ENCODE measurements at regions not wholly inside any gene's neighbourhood (a gene's known extent, or its start where the extent isn't known, plus 50 kb on each side); places are given as distances from the start of the nearest gene placed in this dataset.
A peak's percentile ranks its signal among the peaks of the same experiment; 100 is the strongest.

DNA sequence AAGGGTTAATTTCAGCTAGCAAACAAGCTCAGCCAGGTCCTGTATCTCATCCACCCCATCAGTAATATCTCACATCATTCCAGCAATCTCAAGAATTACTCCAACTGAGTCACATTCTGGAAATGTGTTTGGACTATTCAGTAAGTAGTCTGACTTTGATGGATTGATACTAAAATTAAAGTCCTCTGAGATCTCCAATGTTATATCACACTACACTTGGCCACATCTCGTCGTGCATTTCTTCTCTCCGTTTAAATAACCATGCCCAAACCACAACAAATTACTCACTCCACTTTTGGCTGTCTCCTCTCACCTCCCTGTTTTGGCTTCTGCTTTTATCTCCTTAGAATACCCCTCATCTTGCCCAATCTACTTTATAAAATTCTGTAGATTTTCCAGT lies 292.2 kb downstream of the PYDC2 start:
- Histone ChIP-seq H3K27me3 (ENCODE audit: insufficient read depth, poor library complexity, severe bottlenecking) (no peaks in the 10 kb centered on the region), H3K9me3 (ENCODE audit: severe bottlenecking) (no peaks in the 10 kb centered on the region), H3K27ac (ENCODE audit: poor library complexity, severe bottlenecking) (no peak overlapping the region), H3K4me3 (ENCODE audit: severe bottlenecking) (no peak overlapping the region), H3K36me3 (ENCODE audit: low read depth) (no peaks in the 10 kb centered on the region), H3K4me1 (ENCODE audit: insufficient read depth, poor library complexity, severe bottlenecking) (peaks cover 4% of the 10 kb centered on the region)
- TF ChIP-seq, protein P1, sequence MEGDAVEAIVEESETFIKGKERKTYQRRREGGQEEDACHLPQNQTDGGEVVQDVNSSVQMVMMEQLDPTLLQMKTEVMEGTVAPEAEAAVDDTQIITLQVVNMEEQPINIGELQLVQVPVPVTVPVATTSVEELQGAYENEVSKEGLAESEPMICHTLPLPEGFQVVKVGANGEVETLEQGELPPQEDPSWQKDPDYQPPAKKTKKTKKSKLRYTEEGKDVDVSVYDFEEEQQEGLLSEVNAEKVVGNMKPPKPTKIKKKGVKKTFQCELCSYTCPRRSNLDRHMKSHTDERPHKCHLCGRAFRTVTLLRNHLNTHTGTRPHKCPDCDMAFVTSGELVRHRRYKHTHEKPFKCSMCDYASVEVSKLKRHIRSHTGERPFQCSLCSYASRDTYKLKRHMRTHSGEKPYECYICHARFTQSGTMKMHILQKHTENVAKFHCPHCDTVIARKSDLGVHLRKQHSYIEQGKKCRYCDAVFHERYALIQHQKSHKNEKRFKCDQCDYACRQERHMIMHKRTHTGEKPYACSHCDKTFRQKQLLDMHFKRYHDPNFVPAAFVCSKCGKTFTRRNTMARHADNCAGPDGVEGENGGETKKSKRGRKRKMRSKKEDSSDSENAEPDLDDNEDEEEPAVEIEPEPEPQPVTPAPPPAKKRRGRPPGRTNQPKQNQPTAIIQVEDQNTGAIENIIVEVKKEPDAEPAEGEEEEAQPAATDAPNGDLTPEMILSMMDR (IDR thresholded peaks at IDR 0.05; ENCODE audit: poor library complexity, severe bottlenecking), result no peak
- no peak for ATAC-seq (ENCODE audit: low read depth)
- no peak for DNase-seq (ENCODE audit: low spot score)

DNA sequence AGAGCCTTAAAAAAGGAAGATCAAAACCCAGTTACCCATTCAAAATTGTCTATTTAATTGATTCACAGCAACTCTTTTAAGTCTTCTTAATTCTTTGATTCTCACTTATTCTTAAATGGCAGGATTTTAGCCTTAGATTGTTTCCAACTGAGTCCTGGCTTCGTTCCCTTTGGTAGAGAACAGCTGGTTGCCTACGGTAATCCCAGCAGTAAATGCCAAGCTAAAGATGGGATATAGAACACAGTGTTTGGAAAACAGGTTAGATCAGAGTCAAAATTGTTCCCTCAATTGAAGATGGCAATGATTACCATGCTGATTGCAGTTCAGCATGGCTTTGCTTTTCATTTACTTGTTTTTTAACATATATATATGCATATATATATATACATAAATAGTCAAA lies 300.9 kb downstream of the PYDC2 start:
- H3K4me1 ChIP-seq (ENCODE audit: insufficient read depth, poor library complexity, severe bottlenecking), result peaks cover 20% of the 10 kb centered on the region
- H3K27me3 ChIP-seq (ENCODE audit: insufficient read depth, poor library complexity, severe bottlenecking), result no peaks in the 10 kb centered on the region
- TF ChIP-seq, protein P1 (IDR thresholded peaks at IDR 0.05; ENCODE audit: poor library complexity, severe bottlenecking), result no peak
- no peak overlapping the region for H3K4me3 ChIP-seq (ENCODE audit: severe bottlenecking)
- H3K27ac ChIP-seq (ENCODE audit: poor library complexity, severe bottlenecking), result peak overlapping the region; percentile 85
- no peak for DNase-seq (ENCODE audit: low spot score)
- H3K36me3 ChIP-seq (ENCODE audit: low read depth), result no peaks in the 10 kb centered on the region; the same call in 1 of the 2 replicates
- no peaks in the 10 kb centered on the region for H3K9me3 ChIP-seq (ENCODE audit: severe bottlenecking)
- no peak; the same call in 2 of the 3 replicates for ATAC-seq (ENCODE audit: low read depth)

DNA sequence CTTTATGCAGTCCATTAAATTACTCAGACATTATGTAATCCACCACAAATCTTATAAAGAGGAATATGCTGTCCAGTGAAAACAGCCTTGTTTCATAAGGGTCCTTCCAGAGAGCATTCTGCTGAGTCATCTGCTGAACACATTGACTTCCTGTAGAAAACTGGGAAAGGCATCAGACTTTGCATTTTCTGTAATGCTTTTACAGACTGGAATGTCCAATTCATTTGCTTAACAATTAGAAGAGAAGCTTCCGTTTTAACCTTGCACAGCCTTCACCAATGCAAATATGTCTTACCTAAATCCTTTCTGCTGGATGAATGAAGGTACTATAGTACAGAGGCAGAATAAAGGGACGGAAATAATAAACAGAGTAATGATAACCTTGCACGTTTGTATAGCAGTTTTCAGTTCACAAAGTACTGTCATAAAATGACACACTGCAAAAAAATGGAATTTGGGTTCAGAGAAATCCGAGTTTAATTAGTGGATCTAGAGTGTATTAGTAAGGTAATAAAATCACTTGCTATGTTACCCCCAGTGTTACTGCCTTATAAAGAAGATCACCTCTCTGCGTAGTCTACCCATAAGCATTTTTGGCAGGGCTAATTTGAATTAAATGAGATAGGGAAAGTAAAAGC lies 301.5 kb downstream of the PYDC2 start:
- ATAC-seq (ENCODE audit: low read depth) (peak; percentile 97), DNase-seq (ENCODE audit: low spot score) (no peak)
- Histone ChIP-seq H3K4me1 (ENCODE audit: insufficient read depth, poor library complexity, severe bottlenecking) (peaks cover 20% of the 10 kb centered on the region), H3K27me3 (ENCODE audit: insufficient read depth, poor library complexity, severe bottlenecking) (no peaks in the 10 kb centered on the region), H3K9me3 (ENCODE audit: severe bottlenecking) (no peaks in the 10 kb centered on the region), H3K27ac (ENCODE audit: poor library complexity, severe bottlenecking) (peak overlapping the region; percentile 85), H3K4me3 (ENCODE audit: severe bottlenecking) (no peak overlapping the region), H3K36me3 (ENCODE audit: low read depth) (no peaks in the 10 kb centered on the region; the same call in 1 of the 2 replicates)
- TF ChIP-seq, protein P1 (IDR thresholded peaks at IDR 0.05; ENCODE audit: poor library complexity, severe bottlenecking), result no peak

DNA sequence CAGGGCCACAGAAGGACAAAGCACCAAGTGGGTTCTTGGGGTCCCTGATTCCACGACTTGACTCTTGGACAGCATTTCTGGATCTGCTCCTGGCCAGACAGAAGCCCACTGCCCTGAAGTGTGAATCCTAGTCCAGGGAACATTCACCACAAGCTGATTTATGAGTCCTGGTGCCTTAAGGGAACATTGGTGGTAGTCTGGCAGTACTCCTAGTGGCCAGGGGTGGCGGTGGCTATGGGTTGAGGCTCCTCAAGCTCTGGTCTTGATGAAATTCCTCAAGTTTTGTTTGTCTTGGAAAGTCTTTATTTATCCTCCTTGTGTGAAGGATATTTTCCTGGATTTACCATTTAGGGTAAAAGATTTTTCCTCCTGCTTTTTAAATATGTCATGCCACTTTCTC lies 307.5 kb downstream of the PYDC2 start:
- Histone ChIP-seq H3K27me3 (ENCODE audit: insufficient read depth, poor library complexity, severe bottlenecking) (no peaks in the 10 kb centered on the region), H3K27ac (ENCODE audit: poor library complexity, severe bottlenecking) (no peak overlapping the region), H3K9me3 (ENCODE audit: severe bottlenecking) (no peaks in the 10 kb centered on the region), H3K4me1 (ENCODE audit: insufficient read depth, poor library complexity, severe bottlenecking) (no peaks in the 10 kb centered on the region), H3K36me3 (ENCODE audit: low read depth) (no peaks in the 10 kb centered on the region), H3K4me3 (ENCODE audit: severe bottlenecking) (no peak overlapping the region)
- TF ChIP-seq, protein P1 (IDR thresholded peaks at IDR 0.05; ENCODE audit: poor library complexity, severe bottlenecking), result no peak
- DNase-seq (ENCODE audit: low spot score), result no peak
- ATAC-seq (ENCODE audit: low read depth), result no peak

DNA sequence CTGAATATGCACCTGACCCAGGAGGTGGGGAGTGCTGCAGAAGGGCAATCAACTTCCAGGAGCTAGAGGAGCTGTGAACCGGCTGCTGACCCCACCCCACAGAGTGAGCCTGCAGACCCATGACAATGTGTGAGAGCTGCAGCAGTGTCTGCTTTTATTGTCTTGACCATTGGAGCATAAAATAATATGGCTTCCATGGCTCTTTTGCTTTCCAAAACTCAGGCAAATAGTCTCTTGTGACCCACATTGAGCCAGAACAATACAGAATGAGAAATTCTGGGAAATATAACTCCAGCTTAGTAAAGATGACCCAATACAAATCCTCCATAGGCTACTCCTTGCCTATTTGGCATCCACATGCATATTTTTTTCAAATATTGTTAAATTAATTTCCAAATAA lies 309.6 kb downstream of the PYDC2 start:
- Histone ChIP-seq H3K27ac (ENCODE audit: poor library complexity, severe bottlenecking) (no peak overlapping the region), H3K4me3 (ENCODE audit: severe bottlenecking) (no peak overlapping the region), H3K27me3 (ENCODE audit: insufficient read depth, poor library complexity, severe bottlenecking) (no peaks in the 10 kb centered on the region), H3K4me1 (ENCODE audit: insufficient read depth, poor library complexity, severe bottlenecking) (peaks cover 13% of the 10 kb centered on the region), H3K9me3 (ENCODE audit: severe bottlenecking) (no peaks in the 10 kb centered on the region), H3K36me3 (ENCODE audit: low read depth) (no peaks in the 10 kb centered on the region)
- ATAC-seq (ENCODE audit: low read depth), result no peak
- TF ChIP-seq, protein P1 (IDR thresholded peaks at IDR 0.05; ENCODE audit: poor library complexity, severe bottlenecking), result no peak
- no peak for DNase-seq (ENCODE audit: low spot score)
